ENCODE measurements at regions not wholly inside any gene's neighbourhood (a gene's known extent, or its start where the extent isn't known, plus 50 kb on each side); places are given as distances from the start of the nearest gene placed in this dataset.

DNA sequence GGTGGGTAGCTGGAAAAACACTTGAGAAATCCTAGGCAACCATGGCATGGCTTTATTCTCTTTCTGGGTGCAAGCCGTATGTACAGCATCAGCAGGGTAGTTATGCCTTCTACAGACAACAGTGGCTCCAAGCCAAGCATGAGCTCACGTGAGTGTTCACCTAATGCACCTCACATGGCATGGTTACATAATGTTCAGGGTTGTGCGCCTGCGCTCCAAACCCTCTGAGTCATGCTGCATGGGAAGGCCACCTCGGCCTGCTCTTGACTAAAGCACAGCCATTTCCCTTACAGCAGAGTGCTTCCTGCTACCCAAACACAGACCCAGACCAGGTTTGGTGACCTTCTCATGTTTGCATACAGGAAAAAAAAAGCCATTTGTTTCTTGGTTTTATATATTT, 96.2 kb downstream of the VIP start:
- intact Hi-C loops (cut with micrococcal nuclease; ENCODE audit: unreplicated experiment): no loop called here
- Mint-ChIP-seq H3K4me1 (ENCODE audit: low read depth, unreplicated experiment) (no peaks in the 10 kb centered on the region), H3K36me3 (ENCODE audit: insufficient read depth, unreplicated experiment) (no peaks in the 10 kb centered on the region), H3K27me3 (ENCODE audit: unreplicated experiment) (peaks cover 8% of the 10 kb centered on the region), H3K9me3 (ENCODE audit: low read depth, unreplicated experiment) (no peaks in the 10 kb centered on the region), H3K4me3 (ENCODE audit: low read depth, unreplicated experiment) (no peak overlapping the region), H3K27ac (ENCODE audit: unreplicated experiment) (no peak overlapping the region)
- no peak for DNase-seq
- no TSS peak for BruUV-seq (replicated peaks)
- TF ChIP-seq, protein P1, sequence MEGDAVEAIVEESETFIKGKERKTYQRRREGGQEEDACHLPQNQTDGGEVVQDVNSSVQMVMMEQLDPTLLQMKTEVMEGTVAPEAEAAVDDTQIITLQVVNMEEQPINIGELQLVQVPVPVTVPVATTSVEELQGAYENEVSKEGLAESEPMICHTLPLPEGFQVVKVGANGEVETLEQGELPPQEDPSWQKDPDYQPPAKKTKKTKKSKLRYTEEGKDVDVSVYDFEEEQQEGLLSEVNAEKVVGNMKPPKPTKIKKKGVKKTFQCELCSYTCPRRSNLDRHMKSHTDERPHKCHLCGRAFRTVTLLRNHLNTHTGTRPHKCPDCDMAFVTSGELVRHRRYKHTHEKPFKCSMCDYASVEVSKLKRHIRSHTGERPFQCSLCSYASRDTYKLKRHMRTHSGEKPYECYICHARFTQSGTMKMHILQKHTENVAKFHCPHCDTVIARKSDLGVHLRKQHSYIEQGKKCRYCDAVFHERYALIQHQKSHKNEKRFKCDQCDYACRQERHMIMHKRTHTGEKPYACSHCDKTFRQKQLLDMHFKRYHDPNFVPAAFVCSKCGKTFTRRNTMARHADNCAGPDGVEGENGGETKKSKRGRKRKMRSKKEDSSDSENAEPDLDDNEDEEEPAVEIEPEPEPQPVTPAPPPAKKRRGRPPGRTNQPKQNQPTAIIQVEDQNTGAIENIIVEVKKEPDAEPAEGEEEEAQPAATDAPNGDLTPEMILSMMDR (IDR thresholded peaks at IDR 0.05; ENCODE audit: unreplicated experiment): no peak
- CTCF ChIA-PET: no interaction called here

DNA sequence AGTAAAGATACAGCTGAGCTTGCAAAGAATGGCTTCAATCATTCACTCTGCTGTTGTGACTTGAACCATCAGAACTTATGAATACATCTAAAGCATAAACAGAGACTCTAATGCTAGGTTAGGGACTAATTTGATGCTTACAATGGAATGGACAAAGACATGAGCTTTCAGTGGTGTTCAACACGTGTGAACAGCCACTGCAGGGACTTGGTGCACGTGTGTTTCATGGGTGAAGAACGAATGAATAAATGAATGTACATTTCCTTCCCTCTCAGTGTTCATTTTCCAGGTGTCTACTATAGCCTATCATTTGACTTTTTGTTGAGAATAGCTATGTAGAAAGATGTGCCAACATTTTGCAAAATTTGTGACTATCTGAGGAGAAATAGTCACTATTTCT, 98.3 kb downstream of the VIP start:
- CTCF ChIA-PET: no interaction called here
- H3K27ac Mint-ChIP-seq (ENCODE audit: unreplicated experiment): no peak overlapping the region
- no peaks in the 10 kb centered on the region for H3K36me3 Mint-ChIP-seq (ENCODE audit: insufficient read depth, unreplicated experiment)
- no peak for DNase-seq
- peaks cover 29% of the 10 kb centered on the region for H3K27me3 Mint-ChIP-seq (ENCODE audit: unreplicated experiment)
- no peaks in the 10 kb centered on the region for H3K4me1 Mint-ChIP-seq (ENCODE audit: low read depth, unreplicated experiment)
- intact Hi-C loops (cut with micrococcal nuclease; ENCODE audit: unreplicated experiment): no loop called here
- TF ChIP-seq, protein P1 (IDR thresholded peaks at IDR 0.05; ENCODE audit: unreplicated experiment): no peak
- BruUV-seq (replicated peaks): no TSS peak
- no peaks in the 10 kb centered on the region for H3K9me3 Mint-ChIP-seq (ENCODE audit: low read depth, unreplicated experiment)
- no peak overlapping the region for H3K4me3 Mint-ChIP-seq (ENCODE audit: low read depth, unreplicated experiment)

DNA sequence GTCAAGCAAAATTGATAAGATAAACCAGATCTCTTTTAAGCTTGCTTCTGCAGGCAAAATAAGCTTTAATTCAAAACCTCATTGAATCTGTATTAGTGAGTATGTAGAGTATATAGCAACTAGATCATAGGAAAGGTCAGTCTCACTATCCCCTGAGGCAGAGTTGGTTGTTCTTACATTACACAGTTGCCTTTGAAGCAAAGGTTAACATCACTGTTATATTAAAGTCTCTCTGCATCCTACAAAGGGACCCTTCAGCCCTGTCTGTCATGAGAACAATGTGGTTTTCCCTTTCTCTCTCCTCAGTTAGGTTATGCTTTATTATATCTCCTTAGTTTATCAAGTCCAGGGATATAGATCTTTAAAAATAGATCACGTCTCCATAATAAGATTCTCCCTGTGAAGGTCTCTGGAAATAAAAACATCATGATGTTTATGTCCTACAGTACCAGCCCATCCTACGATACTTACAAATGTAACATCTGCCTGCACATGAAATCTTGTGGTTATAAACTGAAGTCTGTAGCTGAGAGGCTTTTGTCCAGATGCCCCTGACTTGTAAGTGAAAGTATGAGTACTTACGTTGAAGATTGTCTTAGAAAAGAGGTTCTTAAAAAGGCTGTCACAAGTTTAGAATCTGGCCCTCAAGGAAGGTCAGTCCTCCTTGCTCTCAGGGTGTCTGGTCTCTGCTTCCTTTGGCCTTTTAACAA, 103.6 kb downstream of the VIP start:
- H3K27ac Mint-ChIP-seq (ENCODE audit: unreplicated experiment): no peak overlapping the region
- intact Hi-C loops (cut with micrococcal nuclease; ENCODE audit: unreplicated experiment): no loop called here
- peaks cover 29% of the 10 kb centered on the region for H3K27me3 Mint-ChIP-seq (ENCODE audit: unreplicated experiment)
- no peaks in the 10 kb centered on the region for H3K9me3 Mint-ChIP-seq (ENCODE audit: low read depth, unreplicated experiment)
- no peak for DNase-seq
- H3K4me1 Mint-ChIP-seq (ENCODE audit: low read depth, unreplicated experiment): no peaks in the 10 kb centered on the region
- BruUV-seq (replicated peaks): no TSS peak
- no peaks in the 10 kb centered on the region for H3K36me3 Mint-ChIP-seq (ENCODE audit: insufficient read depth, unreplicated experiment)
- H3K4me3 Mint-ChIP-seq (ENCODE audit: low read depth, unreplicated experiment): no peak overlapping the region
- TF ChIP-seq, protein P1 (IDR thresholded peaks at IDR 0.05; ENCODE audit: unreplicated experiment): no peak
- CTCF ChIA-PET: no interaction called here

DNA sequence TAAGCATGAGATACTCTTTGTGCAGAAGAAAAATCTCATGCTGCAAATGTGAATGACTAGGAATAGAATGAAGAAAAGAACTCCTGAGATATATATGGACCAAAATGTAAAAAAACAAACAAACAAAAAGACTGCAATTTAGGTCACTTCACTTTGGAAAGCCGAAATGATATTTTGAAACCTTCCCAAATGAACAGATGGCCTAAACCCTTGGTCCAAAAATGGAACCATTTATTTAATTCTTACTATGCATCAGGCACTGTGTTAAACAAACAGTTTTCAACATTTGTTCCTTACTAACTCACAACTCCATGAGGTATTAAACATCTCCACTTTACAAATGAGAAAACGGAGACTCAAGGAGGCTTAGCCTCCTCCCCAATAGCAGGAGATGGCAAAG, 107.5 kb downstream of the VIP start:
- BruUV-seq (replicated peaks): no TSS peak
- Mint-ChIP-seq H3K9me3 (ENCODE audit: low read depth, unreplicated experiment) (no peaks in the 10 kb centered on the region), H3K4me3 (ENCODE audit: low read depth, unreplicated experiment) (no peak overlapping the region), H3K27me3 (ENCODE audit: unreplicated experiment) (peaks cover 8% of the 10 kb centered on the region), H3K4me1 (ENCODE audit: low read depth, unreplicated experiment) (no peaks in the 10 kb centered on the region), H3K36me3 (ENCODE audit: insufficient read depth, unreplicated experiment) (no peaks in the 10 kb centered on the region), H3K27ac (ENCODE audit: unreplicated experiment) (no peak overlapping the region)
- CTCF ChIA-PET: no interaction called here
- DNase-seq: no peak
- TF ChIP-seq, protein P1 (IDR thresholded peaks at IDR 0.05; ENCODE audit: unreplicated experiment): no peak
- intact Hi-C loops (cut with micrococcal nuclease; ENCODE audit: unreplicated experiment): no loop called here

All from Calu3 (cell line).